ENCODE measurements at regions not wholly inside any gene's neighbourhood (a gene's known extent, or its start where the extent isn't known, plus 50 kb on each side); places are given as distances from the start of the nearest gene placed in this dataset.

DNA sequence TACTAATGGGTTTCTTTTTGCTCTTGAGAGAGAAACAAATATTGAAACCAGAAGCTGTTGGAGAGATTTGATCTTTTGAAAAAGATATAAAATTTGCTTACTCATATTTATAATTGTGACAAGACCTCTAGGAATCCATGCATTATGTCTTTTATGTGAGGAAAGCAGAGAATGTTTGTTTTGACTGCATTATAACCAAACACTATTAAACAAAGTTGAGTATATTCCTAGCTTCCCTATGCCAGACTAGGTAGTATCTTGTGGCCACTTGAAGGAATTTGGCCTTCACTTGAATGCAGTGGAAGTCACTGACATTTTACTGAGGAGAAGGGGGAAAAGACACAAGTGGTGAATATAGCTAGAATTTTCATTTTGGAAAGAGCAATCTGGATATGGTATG is 521.8 kb upstream of the ZEB2 start:
- H3K36me3 ChIP-seq, result no peaks in the 10 kb centered on the region
- no peaks in the 10 kb centered on the region for H3K27me3 ChIP-seq
- no peak for DNase-seq
- H3K4me1 ChIP-seq (ENCODE audit: insufficient read depth), result peaks cover 7% of the 10 kb centered on the region
- no peak overlapping the region for H3K4me3 ChIP-seq
- no peak overlapping the region for H3K27ac ChIP-seq
- no peaks in the 10 kb centered on the region for H3K9me3 ChIP-seq
- intact Hi-C loops (cut with DNase I), result no loop called here
- no peak for TF ChIP-seq EP300 (IDR thresholded peaks at IDR 0.05)
- no peak for TF ChIP-seq POLR2A (IDR thresholded peaks at IDR 0.05)
- TF ChIP-seq, protein P1, sequence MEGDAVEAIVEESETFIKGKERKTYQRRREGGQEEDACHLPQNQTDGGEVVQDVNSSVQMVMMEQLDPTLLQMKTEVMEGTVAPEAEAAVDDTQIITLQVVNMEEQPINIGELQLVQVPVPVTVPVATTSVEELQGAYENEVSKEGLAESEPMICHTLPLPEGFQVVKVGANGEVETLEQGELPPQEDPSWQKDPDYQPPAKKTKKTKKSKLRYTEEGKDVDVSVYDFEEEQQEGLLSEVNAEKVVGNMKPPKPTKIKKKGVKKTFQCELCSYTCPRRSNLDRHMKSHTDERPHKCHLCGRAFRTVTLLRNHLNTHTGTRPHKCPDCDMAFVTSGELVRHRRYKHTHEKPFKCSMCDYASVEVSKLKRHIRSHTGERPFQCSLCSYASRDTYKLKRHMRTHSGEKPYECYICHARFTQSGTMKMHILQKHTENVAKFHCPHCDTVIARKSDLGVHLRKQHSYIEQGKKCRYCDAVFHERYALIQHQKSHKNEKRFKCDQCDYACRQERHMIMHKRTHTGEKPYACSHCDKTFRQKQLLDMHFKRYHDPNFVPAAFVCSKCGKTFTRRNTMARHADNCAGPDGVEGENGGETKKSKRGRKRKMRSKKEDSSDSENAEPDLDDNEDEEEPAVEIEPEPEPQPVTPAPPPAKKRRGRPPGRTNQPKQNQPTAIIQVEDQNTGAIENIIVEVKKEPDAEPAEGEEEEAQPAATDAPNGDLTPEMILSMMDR (IDR thresholded peaks at IDR 0.05), result no peak

DNA sequence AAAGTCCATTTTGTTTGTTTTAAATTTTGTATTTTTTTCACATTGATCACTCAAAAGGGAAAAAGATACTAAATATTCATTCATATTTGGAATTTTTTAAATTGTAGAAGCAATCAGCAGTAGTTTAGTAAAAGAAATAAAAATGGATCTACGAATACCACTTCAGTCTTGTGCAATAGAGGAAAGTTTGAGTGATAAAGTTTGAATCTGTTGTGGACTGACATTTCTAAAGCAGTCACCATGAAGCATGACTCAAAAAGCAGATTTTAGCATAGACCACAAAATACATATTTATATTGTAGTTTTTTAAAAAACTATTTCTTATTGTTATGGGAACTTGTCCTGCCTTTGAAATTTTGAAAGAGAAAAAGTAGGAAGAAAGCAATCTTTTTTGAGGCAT is 520.5 kb upstream of the ZEB2 start:
- H3K27me3 ChIP-seq, result no peaks in the 10 kb centered on the region
- H3K9me3 ChIP-seq, result no peaks in the 10 kb centered on the region
- H3K36me3 ChIP-seq, result no peaks in the 10 kb centered on the region
- TF ChIP-seq EP300 (IDR thresholded peaks at IDR 0.05) (no peak), POLR2A (IDR thresholded peaks at IDR 0.05) (no peak)
- TF ChIP-seq, protein P1 (IDR thresholded peaks at IDR 0.05), result no peak
- no peak overlapping the region for H3K4me3 ChIP-seq
- no peak overlapping the region for H3K27ac ChIP-seq
- WGBS, 3 donors, result 61 to 78% (median 74%) methylated on average over 1 of the region's 1 CpG
- intact Hi-C loops (cut with DNase I), result no loop called here
- peaks cover 7% of the 10 kb centered on the region for H3K4me1 ChIP-seq (ENCODE audit: insufficient read depth)
- DNase-seq, result no peak

DNA sequence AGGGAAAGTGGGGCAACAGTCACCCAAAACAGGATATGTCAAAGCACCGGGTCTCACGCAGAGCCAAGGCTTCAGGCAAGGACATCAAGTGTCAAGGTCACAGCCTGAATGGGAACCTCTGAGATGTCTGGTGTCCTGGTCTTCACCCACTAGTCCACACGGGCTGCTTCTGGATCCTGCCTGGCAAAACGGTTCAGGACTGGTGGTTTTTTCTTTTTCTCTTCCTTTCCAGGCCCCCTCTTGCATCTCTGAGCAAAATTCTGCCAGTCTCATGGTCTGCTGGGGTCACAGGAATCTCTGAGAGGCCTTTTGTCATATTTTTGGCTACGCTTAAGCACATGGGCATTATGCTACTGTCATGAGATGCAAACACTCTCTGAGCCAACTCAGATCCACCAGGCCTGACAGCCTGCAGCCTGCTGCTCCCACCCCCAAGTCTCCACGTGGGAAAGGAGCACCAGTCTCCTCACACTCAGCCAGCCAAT is 518.2 kb upstream of the ZEB2 start:
- 22 to 41% (median 23%) methylated on average over 6 of the region's 6 CpGs for WGBS, 3 donors
- no peaks in the 10 kb centered on the region for H3K27me3 ChIP-seq
- H3K4me3 ChIP-seq, result no peak overlapping the region
- H3K27ac ChIP-seq, result peak overlapping the region in 1 of 2 donors; percentile 70
- TF ChIP-seq EP300 (IDR thresholded peaks at IDR 0.05) (no peak), POLR2A (IDR thresholded peaks at IDR 0.05) (no peak)
- TF ChIP-seq, protein P1 (IDR thresholded peaks at IDR 0.05), result no peak
- intact Hi-C loops (cut with DNase I), result no loop called here
- H3K36me3 ChIP-seq, result no peaks in the 10 kb centered on the region
- peaks cover 5% of the 10 kb centered on the region for H3K4me1 ChIP-seq (ENCODE audit: insufficient read depth)
- no peaks in the 10 kb centered on the region for H3K9me3 ChIP-seq
- DNase-seq, result peak; percentile 27 to 36 (median 34)

DNA sequence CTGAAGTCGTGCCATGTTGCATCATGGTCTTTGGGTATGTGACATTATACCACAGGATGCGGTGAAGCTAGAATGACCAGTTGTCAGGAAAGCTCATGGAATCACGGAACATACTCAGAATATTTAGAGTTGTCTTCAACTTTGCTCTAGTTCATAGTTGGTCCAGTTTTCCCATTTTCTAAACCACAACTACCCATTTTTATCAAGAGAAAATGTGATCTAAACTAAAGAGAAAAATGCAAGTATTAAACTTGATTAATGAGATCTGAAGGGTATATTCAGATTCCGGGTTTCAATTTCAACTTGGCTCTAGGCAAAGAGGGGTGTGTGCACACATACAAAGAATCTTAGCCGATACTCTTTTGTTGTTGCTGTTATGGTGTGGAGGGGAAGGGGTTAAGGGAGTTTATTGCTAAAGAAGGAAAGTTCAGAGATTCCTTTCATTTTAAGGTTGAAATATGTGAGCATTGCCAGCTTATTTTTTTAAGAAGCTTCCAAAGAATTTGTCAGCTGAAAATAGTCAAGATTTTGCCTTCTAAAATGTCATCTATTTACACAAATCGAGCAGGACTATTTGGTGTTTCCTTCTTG is 516.6 kb upstream of the ZEB2 start:
- DNase-seq, result no peak
- H3K27me3 ChIP-seq, result no peaks in the 10 kb centered on the region
- TF ChIP-seq POLR2A (IDR thresholded peaks at IDR 0.05), result no peak
- no peak for TF ChIP-seq EP300 (IDR thresholded peaks at IDR 0.05)
- TF ChIP-seq, protein P1 (IDR thresholded peaks at IDR 0.05), result no peak
- H3K27ac ChIP-seq, result peak overlapping the region in 1 of 2 donors; percentile 70
- H3K9me3 ChIP-seq, result no peaks in the 10 kb centered on the region
- WGBS, 3 donors, result 27 to 38% (median 30%) methylated on average over 6 of the region's 6 CpGs
- no peak overlapping the region for H3K4me3 ChIP-seq
- peaks cover 5% of the 10 kb centered on the region for H3K4me1 ChIP-seq (ENCODE audit: insufficient read depth)
- no peaks in the 10 kb centered on the region for H3K36me3 ChIP-seq
- intact Hi-C loops (cut with DNase I), result no loop called here
